ENCODE measurements at regions not wholly inside any gene's neighbourhood (a gene's known extent, or its start where the extent isn't known, plus 50 kb on each side); places are given as distances from the start of the nearest gene placed in this dataset.
"Not testable (repeated sequence)": the region's sequence is repeated elsewhere in the genome, so short reads cannot be mapped to it uniquely, and the experiment has no call there.

DNA sequence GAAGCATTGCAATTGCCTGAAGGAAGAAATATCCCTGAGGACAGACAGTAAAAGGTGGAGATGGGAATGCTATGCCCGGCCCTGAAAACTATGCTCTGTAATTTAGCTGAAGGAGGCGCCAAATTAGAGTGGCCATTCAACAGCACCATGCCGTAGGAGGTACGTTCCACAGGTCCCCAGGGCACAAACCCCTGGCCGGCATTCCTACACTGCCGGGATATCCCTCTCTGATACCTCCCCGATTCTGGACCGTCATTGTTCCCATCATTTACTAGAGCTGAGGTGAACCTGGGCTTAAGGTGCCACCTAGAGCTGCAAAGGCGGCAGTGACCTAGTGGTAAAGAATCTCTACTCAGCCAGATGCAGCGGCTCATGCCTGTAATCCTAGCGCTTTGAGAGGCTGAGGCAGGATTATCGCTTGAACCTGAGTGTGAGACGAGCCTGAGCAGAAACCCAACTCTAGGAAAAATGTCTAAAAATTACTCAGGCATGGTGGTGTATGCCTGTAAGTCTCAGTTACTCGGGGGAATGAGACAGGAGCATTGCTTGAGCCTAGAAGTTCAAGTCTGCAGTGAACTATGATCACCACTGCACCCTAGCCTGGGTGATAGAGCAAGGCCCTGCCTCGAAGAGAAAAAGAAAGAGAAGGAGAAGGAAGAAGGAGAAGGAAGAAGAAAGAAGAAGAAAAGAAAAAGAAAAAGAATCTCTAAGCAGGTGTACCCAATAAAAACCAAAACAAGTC is 53.0 kb upstream of the TNKS2 start:
- no peak for DNase-seq

DNA sequence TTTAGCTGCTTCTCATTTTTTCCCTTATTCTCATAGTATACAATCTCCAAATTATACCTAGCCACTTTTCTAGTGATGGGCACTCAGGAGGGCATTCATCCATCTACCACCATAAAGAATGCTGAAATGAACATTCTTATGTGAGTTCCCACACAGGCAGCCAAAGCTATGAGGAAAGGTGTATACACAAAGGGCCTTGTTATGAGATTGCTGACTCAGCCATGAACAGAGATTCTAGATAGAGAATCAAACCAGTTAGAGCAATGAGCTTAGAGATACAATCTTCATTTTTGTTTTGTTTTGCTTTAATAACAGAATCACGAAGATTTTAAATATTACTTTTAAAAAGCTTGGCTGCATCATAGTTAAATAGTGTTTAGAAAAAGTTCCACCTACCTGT is 54.8 kb upstream of the TNKS2 start:
- DNase-seq, result no peak

DNA sequence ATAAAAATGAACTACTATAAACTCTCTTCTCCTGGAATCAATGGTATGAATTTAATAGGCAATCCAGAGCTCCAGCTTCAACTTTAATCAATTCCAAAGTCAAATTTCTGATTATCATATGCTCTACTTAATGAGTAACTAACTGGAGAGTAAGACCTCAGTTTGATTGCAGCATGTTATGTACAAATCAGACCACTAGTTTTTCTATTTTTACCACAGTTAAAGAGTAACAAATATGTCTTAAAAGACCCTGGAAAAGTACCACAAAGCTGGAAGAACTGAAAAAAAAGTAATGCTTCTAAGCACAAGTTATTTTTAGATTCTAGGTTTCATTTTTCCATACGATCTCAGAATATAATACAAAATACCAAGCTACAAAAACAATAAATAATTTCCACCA is 56.0 kb upstream of the TNKS2 start:
- no peak for DNase-seq

DNA sequence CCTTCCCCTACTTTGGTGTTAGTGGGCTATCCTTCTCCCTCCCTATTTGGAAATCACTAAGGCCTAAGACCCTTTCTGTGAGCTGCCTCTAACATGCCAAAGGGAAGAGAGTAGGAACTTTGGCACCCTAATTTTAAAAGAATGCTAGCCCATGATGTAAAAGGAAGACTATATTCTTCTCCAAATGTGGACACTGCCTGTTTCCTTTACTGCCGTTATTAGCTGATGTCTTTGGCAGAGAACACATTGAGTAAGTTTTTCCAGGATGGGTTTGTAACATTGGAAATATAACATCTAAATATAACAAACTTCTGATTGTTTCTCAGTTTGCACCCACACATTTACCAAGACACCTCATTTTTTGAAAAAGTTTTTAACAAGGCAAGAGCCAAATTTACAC is 56.9 kb upstream of the TNKS2 start:
- DNase-seq, result no peak

DNA sequence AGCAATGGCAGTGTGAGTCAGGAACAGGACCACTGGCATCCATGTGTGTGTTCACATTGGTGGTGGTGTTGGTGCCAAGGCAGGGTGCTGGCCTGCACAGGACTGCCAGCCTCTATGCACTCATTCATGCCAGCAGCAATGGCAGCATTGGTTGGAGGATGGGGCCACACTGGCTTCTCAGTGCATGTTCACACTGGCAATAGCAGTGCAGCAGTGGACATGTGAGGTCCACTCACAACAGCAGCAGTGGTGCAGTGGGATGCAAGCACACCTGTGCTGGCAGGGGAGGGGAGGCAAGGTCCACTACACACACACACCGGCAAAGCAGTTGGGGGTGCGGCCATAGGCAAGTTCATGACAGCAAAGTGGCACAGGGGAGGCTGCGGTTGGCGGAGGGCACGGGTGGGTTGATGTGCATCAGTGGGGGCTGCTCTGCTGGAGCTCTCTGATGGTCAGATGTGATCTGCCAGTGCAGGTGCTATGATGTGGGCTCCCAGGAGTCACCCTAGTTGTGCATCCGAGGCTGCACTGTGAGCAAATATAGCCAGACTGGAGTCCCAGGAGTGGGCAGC is 57.8 kb upstream of the TNKS2 start:
- no peak for DNase-seq

DNA sequence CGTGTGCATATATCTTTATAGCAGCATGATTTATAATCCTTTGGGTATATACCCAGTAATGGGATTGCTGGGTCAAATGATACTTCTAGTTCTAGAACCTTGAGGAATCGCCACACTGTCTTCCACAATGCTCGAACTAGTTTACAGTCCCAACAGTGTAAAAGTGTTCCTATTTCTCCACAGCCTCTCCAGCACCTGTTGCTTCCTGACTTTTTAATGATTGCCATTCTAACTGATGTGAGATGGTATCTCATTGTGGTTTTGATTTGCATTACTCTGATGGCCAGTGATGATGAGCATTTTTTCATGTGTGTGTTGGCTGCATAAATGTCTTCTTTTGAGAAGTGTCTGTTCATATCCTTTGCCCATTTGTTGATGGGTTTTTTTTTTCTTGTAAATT is 66.0 kb upstream of the TNKS2 start:
- DNase-seq, result not testable (repeated sequence)

DNA sequence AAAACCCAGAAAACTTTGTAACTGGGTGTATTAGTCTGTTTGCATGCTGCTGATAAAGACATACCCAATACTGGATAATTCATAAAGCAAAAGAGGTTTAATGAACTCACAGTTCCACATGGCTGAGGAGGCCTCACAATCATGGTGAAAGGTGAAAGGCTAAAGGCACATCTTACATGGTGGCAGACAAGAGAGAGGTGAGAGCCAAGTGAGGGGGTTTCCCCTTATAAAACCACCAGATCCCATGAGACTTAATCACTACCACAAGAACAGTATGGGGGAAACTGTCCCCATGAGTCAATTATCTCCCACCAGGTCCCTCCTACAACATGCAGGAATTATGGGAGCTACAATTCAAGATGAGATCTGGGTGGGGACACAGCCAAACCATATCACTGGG is 68.9 kb upstream of the TNKS2 start:
- DNase-seq, result not testable (repeated sequence)

DNA sequence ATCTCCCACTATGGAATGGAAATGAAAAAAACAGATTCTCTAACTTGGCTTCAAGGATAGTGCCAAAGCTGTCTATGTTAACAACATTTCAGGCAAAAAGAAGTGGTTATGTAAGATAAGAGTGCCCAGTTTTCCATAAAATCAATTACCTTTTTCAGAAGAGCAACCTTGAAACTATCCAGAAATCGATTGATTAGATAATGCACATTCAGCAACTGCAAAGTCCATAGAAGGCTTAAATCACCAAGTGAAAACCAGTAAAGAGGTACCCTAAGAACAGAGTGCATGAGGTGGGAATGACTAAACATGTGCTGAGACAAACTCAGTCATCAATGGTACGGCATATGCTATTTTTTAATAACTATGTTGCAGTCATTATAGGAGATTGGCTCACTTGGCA is 71.9 kb upstream of the TNKS2 start:
- no peak for DNase-seq

DNA sequence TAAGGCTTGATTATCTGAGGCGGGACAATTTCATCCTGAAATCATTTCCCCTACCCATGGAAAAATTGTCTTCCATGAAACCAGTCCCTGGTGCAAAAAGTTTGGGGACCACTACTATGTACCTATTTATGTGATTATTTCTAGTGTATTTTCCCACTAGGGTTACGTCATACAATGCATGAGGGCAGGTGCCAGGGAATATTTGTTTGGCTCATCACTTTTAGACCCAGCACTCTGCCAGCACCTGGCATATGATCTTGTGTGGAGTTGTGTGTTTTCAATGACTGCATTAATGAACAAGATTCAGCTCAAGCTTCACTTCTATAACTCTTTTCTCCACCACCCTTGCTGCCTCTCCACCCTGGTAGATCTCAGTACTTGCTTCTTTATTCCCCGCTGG is 73.3 kb upstream of the TNKS2 start:
- no peak for DNase-seq

DNA sequence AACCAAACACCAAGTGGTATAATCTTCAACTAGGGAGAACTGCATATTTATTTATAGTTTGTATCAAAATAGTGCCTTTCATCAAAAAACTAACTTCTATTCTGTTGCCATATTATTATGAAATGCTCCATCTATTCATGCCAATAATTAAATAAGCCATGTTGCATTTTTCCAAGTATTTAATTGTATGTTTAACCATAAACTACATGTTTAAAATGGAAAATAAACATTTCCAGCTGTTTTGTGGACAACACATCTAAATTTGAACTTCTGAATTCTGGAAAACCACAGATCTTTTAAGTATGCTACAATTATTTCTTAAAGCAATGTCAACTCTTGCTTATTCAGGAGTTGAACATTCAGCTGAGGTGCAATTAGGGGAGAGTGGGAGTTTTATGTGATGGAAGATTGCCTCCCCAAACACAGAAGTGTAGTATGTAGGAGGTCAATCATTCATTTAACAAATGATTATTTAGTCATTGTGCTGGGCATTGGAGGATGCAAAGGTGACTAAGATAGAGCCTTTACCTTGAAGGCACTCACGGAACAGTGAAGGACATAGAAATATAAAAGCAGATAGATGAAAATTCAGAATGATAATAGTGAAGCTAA is 80.7 kb upstream of the PPP1R3C start:
- no peak for DNase-seq

DNA sequence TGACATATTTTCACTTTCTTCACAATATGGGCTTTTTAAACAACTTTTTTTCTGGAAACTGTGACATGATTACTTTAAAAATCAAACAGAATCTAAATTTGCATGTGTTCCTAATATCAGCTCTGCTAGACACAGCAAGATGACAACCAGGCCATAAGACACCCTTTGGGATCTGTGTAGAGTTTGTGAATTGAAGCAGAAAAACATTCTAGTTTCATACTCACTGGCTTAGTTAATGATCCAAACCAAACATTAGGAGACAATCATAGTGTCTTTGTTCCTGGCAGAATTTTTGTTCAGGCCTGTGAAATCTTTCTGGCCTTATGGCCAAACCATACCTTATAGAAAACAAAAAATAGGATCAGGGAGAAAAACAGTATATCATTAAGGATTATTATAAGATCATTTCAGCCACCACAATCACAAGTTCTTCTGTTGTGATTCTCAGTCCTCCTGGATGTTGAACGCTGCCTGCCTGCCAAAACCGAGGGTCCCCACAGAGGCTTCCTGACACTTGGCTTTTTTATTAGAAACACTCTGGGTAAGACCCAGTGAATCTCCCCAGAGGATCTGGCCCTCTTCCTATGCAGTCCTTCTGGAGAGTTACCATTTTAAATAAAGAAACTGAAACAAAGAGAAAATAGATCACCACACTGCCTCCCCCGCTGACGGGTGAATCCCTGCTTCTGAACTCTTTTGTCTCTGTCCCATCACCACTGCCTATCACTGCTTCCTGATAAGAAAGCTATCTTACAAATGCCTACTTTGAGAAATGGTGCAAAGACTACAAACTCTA is 79.2 kb upstream of the PPP1R3C start:
- DNase-seq, result no peak

DNA sequence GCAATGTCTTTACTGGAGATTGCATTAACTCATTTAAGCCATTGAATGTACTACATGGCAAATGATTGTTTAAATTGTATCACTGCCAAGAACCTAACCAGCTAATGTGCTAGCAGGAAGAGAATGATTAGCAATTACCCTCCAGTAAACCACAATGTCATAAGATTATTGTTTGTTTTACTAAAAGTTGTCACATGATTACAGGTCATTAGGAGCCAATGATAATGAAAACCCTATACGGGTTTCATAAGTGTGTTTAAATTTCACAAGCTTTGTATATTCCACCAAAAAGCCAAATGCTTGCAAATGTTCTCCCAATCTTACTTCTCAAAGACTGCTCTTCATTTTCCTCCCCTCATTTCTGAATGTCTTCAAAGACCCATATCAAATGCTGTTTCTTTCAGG is 76.5 kb upstream of the PPP1R3C start:
- no peak for DNase-seq

DNA sequence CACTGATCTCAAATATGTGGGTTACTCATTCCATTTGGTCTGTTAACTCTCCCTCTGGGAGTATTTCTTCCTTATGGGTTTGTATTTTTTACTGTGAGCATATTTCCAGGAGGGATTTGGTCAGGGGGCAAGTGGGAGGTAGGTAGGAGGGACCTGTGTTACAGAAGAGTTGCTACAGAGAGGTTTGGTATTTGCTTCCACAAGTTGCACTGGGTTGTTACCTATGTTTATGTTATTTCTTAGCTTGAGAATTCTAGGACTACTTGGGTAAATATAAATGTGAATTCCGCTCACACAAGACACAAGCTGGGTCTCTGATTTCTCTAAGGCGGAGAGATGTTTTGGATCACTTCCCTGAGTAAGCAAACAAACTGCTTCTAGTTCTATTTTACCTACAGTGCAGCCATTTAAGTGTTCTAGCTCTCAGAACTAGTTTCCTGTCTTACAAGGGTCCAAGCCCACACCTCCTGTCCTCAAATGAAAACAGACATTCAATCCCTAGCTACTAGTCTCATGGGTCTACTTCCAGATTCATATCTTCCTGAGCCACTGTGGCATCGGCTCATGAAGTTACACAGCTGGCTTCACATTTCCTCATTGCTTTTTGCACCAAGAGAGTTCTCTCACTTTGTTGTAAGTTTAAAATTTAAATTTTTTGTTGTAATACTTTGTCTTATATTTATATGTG is 75.4 kb upstream of the PPP1R3C start:
- no peak for DNase-seq

DNA sequence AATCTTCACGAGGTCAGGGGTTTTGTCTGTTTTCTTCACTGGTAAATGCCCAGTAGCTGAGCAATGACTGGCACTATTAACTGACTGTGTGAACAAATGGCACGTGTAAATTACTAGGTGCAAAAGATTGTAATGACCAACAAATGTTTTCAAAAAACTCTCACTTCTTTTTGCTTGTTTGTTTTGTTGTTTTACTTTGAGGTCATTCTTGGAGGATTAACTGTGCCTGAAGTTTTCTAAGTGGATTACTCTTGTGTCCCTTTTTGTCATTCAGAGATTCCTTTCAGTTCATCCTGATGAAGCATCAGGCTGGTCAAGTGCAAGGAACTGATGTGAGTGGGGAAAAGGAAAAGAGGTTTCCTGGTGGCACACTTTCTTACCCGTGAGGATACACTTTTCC is 74.4 kb upstream of the PPP1R3C start:
- no peak for DNase-seq

DNA sequence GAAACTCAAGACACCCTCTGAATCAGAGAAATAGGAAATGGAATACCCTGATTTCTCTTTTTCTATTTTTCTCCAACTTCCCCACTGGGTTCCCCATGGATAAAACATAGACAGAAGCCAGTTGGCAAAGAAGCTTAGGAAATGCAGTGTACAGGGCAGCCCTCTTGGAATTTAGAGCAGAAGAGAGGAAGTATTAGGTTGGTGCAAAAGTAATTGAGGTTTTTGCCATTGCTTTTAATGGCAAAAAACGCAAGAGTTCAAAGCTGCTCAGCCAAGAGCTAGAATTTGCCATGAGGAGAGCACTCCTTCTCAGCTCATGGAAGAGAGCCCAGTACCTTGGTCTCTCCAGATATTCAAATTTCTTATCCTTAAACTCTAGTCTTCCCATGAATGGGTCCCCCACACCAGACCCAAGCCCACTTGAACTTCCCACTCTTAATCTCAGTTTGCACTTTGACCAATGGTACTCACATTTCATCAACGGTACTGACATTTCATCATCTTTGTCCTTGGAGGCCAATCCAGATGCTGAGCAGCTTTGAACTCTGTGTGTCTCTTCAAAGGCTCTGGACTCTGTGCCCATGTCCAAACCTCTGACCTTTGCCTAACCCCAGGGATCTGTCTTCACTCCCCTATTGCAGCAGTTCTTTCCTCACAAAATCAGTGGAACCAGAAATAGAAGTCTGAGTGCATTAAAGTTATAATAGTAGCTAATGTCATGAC is 73.2 kb upstream of the PPP1R3C start:
- DNase-seq, result no peak

DNA sequence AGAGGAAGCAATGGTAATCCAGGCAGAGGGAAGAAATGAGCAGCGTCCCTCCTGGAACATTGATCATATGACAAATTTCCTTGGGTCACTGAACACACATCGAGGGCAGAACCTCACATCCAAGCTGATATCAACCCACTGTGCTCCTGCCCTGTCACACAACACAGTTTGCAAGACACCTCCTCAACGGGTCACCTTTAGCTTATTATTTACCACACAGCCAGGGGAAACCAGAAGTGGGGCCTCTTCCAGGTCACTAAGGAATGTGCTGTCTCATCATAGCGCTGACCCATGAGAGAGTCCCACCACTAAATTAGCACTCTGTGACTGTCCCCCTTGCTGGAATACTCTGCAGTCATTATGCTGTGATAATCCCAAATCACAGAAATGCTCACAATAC is 69.7 kb upstream of the PPP1R3C start:
- no peak for DNase-seq

DNA sequence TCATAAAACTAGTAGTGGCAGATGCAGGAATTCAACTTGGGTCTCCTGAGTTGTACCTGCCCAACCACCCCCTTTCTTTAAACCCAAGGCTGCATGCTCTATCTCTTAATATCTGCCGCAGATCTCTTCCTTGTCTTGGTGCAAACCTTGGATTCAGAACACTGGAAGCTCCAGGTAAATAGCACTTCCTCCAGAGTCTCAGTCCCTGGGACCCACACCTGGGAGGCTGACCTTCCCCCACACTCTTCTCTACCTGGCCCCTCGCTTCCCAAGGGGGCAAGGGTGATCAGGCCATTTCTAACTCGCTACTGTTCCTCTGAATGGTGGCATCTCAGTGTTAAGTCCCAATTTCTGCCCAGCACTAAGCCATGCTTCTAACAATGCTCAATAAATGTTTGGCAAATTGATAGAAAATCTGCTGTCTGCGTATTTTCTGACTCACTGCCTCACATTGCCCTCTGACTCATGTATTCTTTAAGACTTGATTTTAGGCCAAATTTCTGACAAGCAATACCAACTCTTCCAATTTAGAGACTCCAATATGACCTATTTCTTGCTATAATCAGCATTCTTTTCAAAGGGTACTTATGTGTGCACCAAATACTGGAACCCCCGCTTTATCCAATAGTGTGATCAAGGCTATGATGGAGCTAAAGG is 68.0 kb upstream of the PPP1R3C start:
- DNase-seq, result no peak

DNA sequence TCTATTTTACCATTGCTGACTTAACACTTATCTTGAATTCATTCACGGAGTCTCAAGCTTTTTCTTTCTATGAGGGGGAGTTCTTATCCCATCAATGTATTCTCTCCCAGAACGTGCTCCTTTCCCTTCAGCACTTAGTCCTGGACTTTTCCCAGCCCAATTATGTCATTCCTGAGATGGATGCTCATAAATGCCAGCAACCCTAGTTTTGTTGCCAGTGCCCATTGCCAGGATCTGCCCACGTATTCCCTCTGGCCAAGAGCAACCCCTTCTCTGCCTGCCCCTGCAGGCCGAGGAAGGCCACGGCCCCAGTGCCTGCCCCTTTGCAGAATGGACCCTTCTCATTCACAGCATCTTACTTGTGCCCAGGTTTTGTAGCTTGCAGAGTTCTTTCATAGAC is 67.4 kb upstream of the PPP1R3C start:
- DNase-seq, result no peak

DNA sequence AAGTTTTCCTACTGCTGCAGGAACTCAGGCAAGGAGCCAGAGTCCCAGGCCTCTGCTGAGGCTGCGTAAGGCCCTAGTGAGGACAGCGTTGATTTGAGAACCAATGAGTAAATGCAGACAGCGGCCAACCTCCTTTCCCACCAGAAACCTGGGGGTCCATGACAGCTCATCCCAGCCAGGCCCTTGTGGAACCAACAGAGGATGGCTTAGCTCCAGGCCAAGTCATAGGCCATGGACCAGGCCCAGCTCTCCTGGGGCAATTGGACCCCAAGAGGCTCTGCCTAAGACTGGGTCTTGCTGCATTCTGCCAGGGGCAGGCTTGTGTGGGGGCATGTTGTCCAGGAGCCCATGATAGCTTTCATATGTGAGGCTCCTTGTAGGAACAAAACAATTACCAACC is 65.4 kb upstream of the PPP1R3C start:
- no peak for DNase-seq

DNA sequence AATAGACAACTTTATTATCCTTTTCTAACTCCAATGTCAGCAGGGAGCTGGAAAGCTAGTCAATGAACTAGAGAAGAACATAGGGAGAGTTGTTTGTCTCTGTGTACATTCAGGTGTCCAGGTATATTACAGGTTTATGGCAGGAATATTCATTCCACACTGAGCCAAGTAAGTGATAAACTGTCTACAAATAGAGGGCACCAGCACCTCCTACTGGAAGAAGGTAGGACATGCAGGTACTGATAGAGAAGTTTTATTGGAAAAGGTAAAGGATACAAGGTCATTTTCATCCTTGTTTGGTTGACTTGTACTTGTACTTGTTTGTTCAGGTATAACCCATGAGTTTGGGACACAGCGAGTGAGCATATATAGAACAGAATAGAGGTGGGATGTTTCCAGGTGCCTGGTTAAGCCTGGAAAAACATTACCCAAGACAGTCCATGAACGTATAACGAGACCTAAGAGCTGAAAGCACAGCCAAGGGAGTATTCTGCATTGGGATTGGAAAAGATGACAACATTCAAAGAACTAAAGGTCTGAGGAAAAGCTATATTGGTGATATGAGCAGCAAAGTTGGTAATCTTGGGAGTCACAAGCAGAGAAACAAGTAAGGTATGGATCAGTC is 61.4 kb upstream of the PPP1R3C start:
- peak; percentile 62 for DNase-seq

DNA sequence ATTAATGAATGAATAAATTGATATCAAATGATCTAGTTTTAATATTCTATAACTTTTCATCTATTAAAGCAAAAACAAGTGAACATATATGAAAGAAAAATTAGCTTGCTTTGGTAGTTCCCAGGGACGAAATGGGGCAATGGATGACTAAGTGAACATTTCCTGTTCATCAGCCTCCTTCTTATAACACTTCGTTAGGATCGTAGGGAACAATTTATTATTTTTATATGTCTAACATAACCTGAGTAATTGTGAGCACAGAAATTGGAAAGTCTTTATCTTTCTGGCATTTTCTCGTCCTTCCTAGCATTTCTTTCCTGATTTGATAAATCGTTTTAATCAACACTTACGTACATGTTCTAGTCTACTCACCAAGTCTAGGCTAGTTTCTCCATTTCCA is 59.1 kb upstream of the PPP1R3C start:
- DNase-seq, result no peak
